GM23338 (cell line): ENCODE measurements at regions not wholly inside any gene's neighbourhood (a gene's known extent, or its start where the extent isn't known, plus 50 kb on each side); places are given as distances from the start of the nearest gene placed in this dataset.

ENCODE experiments used
- ATAC-seq: fragments of 200-7000 bp; cut with Tn5 transposase; 3 replicates; pipeline ENCODE4 v1.9.1; 2020
- DNase-seq: peaks from one replicate; pipeline ENCODE4 v3.0.0-alpha.2; 2015; ENCODE audit warnings: low spot score
- H2AFZ ChIP-seq: fragments of 200-600 bp; sonication (generic); 2 replicates; pipeline ENCODE4 v1.8.0; 2016; ENCODE audit warnings: antibody characterized with exemption, mild to moderate bottlenecking, moderate library complexity
- H3F3A ChIP-seq: fragments of 200-600 bp; sonication (generic); replicated peaks from 2 replicates; pipeline ENCODE4 v1.8.0; 2017; ENCODE audit warnings: antibody characterized with exemption, mixed run types, low read depth
- H3K27ac ChIP-seq: fragments of 200-600 bp; sonication (generic); 2 replicates; pipeline ENCODE4 v1.6.1; 2016; ENCODE audit warnings: low read depth
- H3K27me3 ChIP-seq: fragments of 200-600 bp; sonication (generic); 2 replicates; pipeline ENCODE4 v1.8.0; 2016; ENCODE audit warnings: mild to moderate bottlenecking, mixed run types, moderate library complexity; ENCODE audit not compliant: insufficient read depth
- H3K36me3 ChIP-seq: fragments of 200-600 bp; sonication (generic); 2 replicates; pipeline ENCODE4 v1.8.0; 2016; ENCODE audit warnings: mild to moderate bottlenecking; ENCODE audit not compliant: insufficient read depth
- H3K4me1 ChIP-seq: fragments of 200-600 bp; sonication (generic); 2 replicates; pipeline ENCODE4 v1.8.0; 2016; ENCODE audit warnings: mild to moderate bottlenecking, moderate library complexity; ENCODE audit not compliant: insufficient read depth
- H3K4me2 ChIP-seq: fragments of 200-600 bp; sonication (generic); 2 replicates; pipeline ENCODE4 v1.7.1; 2017; ENCODE audit warnings: mixed run types
- H3K4me3 ChIP-seq: fragments of 200-600 bp; sonication (generic); 2 replicates; pipeline ENCODE4 v1.6.1; 2016; ENCODE audit warnings: mixed run types
- H3K79me2 ChIP-seq: fragments of 200-600 bp; sonication (generic); replicated peaks from 2 replicates; pipeline ENCODE4 v1.8.0; 2017; ENCODE audit warnings: mild to moderate bottlenecking; ENCODE audit not compliant: insufficient read depth
- H3K9me2 ChIP-seq: fragments of 200-600 bp; sonication (generic); 2 replicates; pipeline ENCODE4 v1.8.0; 2017; ENCODE audit not compliant: insufficient read depth
- H4K20me1 ChIP-seq: fragments of 200-600 bp; sonication (generic); replicated peaks from 2 replicates; pipeline ENCODE4 v1.8.0; 2017; ENCODE audit warnings: mild to moderate bottlenecking; ENCODE audit not compliant: insufficient read depth
- H3K27ac Mint-ChIP-seq: 2 replicates; pipeline ENCODE4 v1.8.0; 2020; ENCODE audit warnings: inconsistent platforms, mild to moderate bottlenecking, moderate library complexity, mixed read lengths
- H3K27me3 Mint-ChIP-seq: 3 replicates; pipeline ENCODE4 v1.8.0; 2022; ENCODE audit warnings: low read depth, mild to moderate bottlenecking, moderate library complexity, mixed read lengths, inconsistent platforms; ENCODE audit not compliant: insufficient read depth, poor library complexity
- H3K36me3 Mint-ChIP-seq: 3 replicates; pipeline ENCODE4 v1.8.0; 2021; ENCODE audit warnings: low read depth, mild to moderate bottlenecking, inconsistent platforms, moderate library complexity, mixed read lengths
- H3K4me1 Mint-ChIP-seq: 3 replicates; pipeline ENCODE4 v1.8.0; 2020; ENCODE audit warnings: mild to moderate bottlenecking, inconsistent platforms, mixed read lengths
- H3K4me3 Mint-ChIP-seq: 3 replicates; pipeline ENCODE4 v1.8.0; 2021; ENCODE audit warnings: moderate library complexity, mild to moderate bottlenecking, inconsistent platforms, mixed read lengths
- H3K9me3 Mint-ChIP-seq: 3 replicates; pipeline ENCODE4 v1.8.0; 2020; ENCODE audit warnings: moderate library complexity, mild to moderate bottlenecking, inconsistent platforms, mixed read lengths
- CREB1 ChIP-seq: fragments of 250-450 bp; sonication (Bioruptor Pico); IDR thresholded peaks from 2 replicates; pipeline ENCODE4 v1.5.0; 2020; ENCODE audit warnings: low read depth, mild to moderate bottlenecking, moderate library complexity
- CTCF ChIP-seq, 2 experiments: fragments of 200-600 bp in 1 of 2; sonication (generic) in 1 of 2; conservative IDR thresholded peaks; 2 replicates each; pipeline versions ENCODE4 v1.5.1 to v1.6.1; 2016 to 2017; ENCODE audit warnings: antibody characterized with exemption in 2 of 2, low read depth in 2 of 2, mild to moderate bottlenecking in 2 of 2, moderate library complexity in 1 of 2
- ETS1 ChIP-seq: IDR thresholded peaks from 2 replicates; pipeline ENCODE4 v1.6.1; 2016; ENCODE audit warnings: antibody characterized with exemption
- EZH2 ChIP-seq: fragments of 200-600 bp; sonication (generic); IDR thresholded peaks from one replicate; pipeline ENCODE4 v1.8.0; 2017; ENCODE audit warnings: antibody characterized with exemption, mild to moderate bottlenecking, low read depth; ENCODE audit not compliant: unreplicated experiment
- EZH2phosphoT487 ChIP-seq: fragments of 200-600 bp; sonication (generic); IDR thresholded peaks from one replicate; pipeline ENCODE4 v1.8.1; 2018; ENCODE audit warnings: antibody characterized with exemption; ENCODE audit not compliant: unreplicated experiment
- JUNB ChIP-seq: IDR thresholded peaks from one replicate; pipeline ENCODE4 v1.6.1; 2016; ENCODE audit warnings: antibody characterized with exemption; ENCODE audit not compliant: unreplicated experiment
- NANOG ChIP-seq: IDR thresholded peaks from 2 replicates; pipeline ENCODE4 v1.6.1; 2016; ENCODE audit warnings: antibody characterized with exemption, borderline replicate concordance
- POLR2AphosphoS5 ChIP-seq: IDR thresholded peaks from 2 replicates; pipeline ENCODE4 v1.6.1; 2016; ENCODE audit warnings: antibody characterized with exemption, low read depth
- REST ChIP-seq: IDR thresholded peaks from one replicate; pipeline ENCODE4 v1.6.1; 2018; ENCODE audit warnings: antibody characterized with exemption; ENCODE audit not compliant: unreplicated experiment
- STAT1 ChIP-seq: IDR thresholded peaks from one replicate; pipeline ENCODE4 v1.6.1; 2016; ENCODE audit warnings: antibody characterized with exemption; ENCODE audit not compliant: unreplicated experiment
- ZNF114 ChIP-seq: fragments of 250-450 bp; sonication (Bioruptor Pico); IDR thresholded peaks from 2 replicates; pipeline ENCODE4 v1.5.0; 2020; ENCODE audit warnings: mild to moderate bottlenecking, moderate library complexity
- ZNF331 ChIP-seq: fragments of 250-450 bp; sonication (Bioruptor Pico); IDR thresholded peaks from 2 replicates; pipeline ENCODE4 v1.5.0; 2020; ENCODE audit warnings: low read depth, mild to moderate bottlenecking, moderate library complexity
- ZNF462 ChIP-seq: fragments of 250-450 bp; sonication (Bioruptor Pico); IDR thresholded peaks from 2 replicates; pipeline ENCODE4 v1.5.0; 2020; ENCODE audit warnings: mild to moderate bottlenecking, moderate library complexity

- Histone ChIP-seq H3K4me3 (no peak overlapping the region), H3K9me2 (0 out of 2 replicates have a peak, but pooled peaks cover 7% of the 10 kb centered on the region), H3K79me2 (no peaks in the 10 kb centered on the region), H2AFZ (no peak overlapping the region), H3K27me3 (no peaks in the 10 kb centered on the region), H4K20me1 (no peaks in the 10 kb centered on the region), H3F3A (no peaks in the 10 kb centered on the region), H3K4me2 (no peak overlapping the region), H3K36me3 (no peaks in the 10 kb centered on the region; the same call in 1 of the 2 replicates), H3K4me1 (peaks cover 7% of the 10 kb centered on the region; the same call in 1 of the 2 replicates), H3K27ac (no peak overlapping the region)
- Mint-ChIP-seq H3K27ac (no peak overlapping the region), H3K9me3 (peaks cover 51% of the 10 kb centered on the region), H3K36me3 (peaks cover 19% of the 10 kb centered on the region), H3K4me1 (peaks cover 3% of the 10 kb centered on the region; the same call in 1 of the 3 replicates), H3K27me3 (peaks cover 4% of the 10 kb centered on the region), H3K4me3 (no peak overlapping the region)
- TF ChIP-seq STAT1 = no peak
- TF ChIP-seq EZH2phosphoT487 = no peak
- no peak for TF ChIP-seq CREB1 (CRISPR knock-in tag)
- TF ChIP-seq CTCF (conservative IDR thresholded peaks at IDR 0.05; ENCODE audit: low read depth in 2 of 2) = no peak
- TF ChIP-seq NANOG = no peak
- TF ChIP-seq EZH2 = no peak
- no peak for TF ChIP-seq POLR2AphosphoS5
- TF ChIP-seq ZNF462 (CRISPR knock-in tag) = no peak
- TF ChIP-seq REST = no peak
- TF ChIP-seq ZNF114 (CRISPR knock-in tag) = no peak
- TF ChIP-seq ETS1 = no peak
- TF ChIP-seq ZNF331 (CRISPR knock-in tag) = no peak
- no peak for TF ChIP-seq JUNB
- ATAC-seq (no peak), DNase-seq (no peak)
Measured at GRCh38 chr11:41789376-41789775, 329.9 kb upstream of the LRRC4C start.
